PC-3 (cell line): ENCODE measurements at regions not wholly inside any gene's neighbourhood (a gene's known extent, or its start where the extent isn't known, plus 50 kb on each side); places are given as distances from the start of the nearest gene placed in this dataset.

Experiments used
- ATAC-seq: fragments of 200-7000 bp; cut with Tn5 transposase; 2 replicates; pipeline ENCODE4 v1.9.1; 2020; ENCODE audit warnings: mild to moderate bottlenecking, moderate library complexity
- BruUV-seq: library from RNA; stranded (reverse); fragments of 400-500 nt; replicated peaks from 2 replicates; lab custom pipeline; 2021; lab: Mats Ljungman, UMichigan
- CTCF ChIA-PET: fragments of 300-600 bp; sonication (Branson Sonifier 250); formaldehyde crosslinking; loops from one replicate; lab custom pipeline; 2022; ENCODE audit warnings: antibody characterized with exemption; lab: Charles Lee
- POLR2A ChIA-PET: fragments of 300-600 bp; sonication (Branson Sonifier 250); formaldehyde crosslinking; loops from one replicate; lab custom pipeline; 2022; ENCODE audit warnings: antibody characterized with exemption; ENCODE audit not compliant: unreplicated experiment; lab: Charles Lee
- DNase-seq: peaks from one replicate; pipeline ENCODE4 v3.0.0-alpha.2; 2015
- H2AFZ ChIP-seq: fragments of 300-600 bp; sonication (generic); 2 replicates; pipeline ENCODE4 v1.6.0; 2016; ENCODE audit warnings: antibody characterized with exemption, low read length
- H3F3A ChIP-seq: fragments of 300-600 bp; sonication (generic); one replicate; pipeline ENCODE4 v1.6.0; 2017; ENCODE audit warnings: antibody characterized with exemption, low read length, control low read depth, mild to moderate bottlenecking; ENCODE audit not compliant: unreplicated experiment
- H3K27ac ChIP-seq: fragments of 300-600 bp; sonication (generic); 2 replicates; pipeline ENCODE4 v1.5.1; 2016; ENCODE audit warnings: mild to moderate bottlenecking, low read length
- H3K27me3 ChIP-seq: fragments of 300-600 bp; sonication (generic); 2 replicates; pipeline ENCODE4 v1.6.1; 2016; ENCODE audit warnings: low read length, mixed read lengths
- H3K36me3 ChIP-seq: fragments of 300-600 bp; sonication (generic); 2 replicates; pipeline ENCODE4 v1.6.1; 2016; ENCODE audit warnings: low read depth, mixed run types, low read length, mixed read lengths
- H3K4me1 ChIP-seq: fragments of 300-600 bp; sonication (generic); 2 replicates; pipeline ENCODE4 v1.5.1; 2016; ENCODE audit warnings: low read length; ENCODE audit not compliant: insufficient read depth
- H3K4me2 ChIP-seq: fragments of 300-600 bp; sonication (generic); 2 replicates; pipeline ENCODE4 v1.6.0; 2016; ENCODE audit warnings: low read length
- H3K4me3 ChIP-seq: fragments of 300-600 bp; sonication (generic); 2 replicates; pipeline ENCODE4 v1.5.1; 2016; ENCODE audit warnings: mild to moderate bottlenecking, low read length, mixed read lengths
- H3K79me2 ChIP-seq: fragments of 300-600 bp; sonication (generic); 2 replicates; pipeline ENCODE4 v1.6.1; 2017; ENCODE audit warnings: low read length, mixed read lengths
- H3K9ac ChIP-seq: fragments of 300-600 bp; sonication (generic); 2 replicates; pipeline ENCODE4 v1.6.0; 2016; ENCODE audit warnings: mild to moderate bottlenecking, low read length
- H3K9me2 ChIP-seq: fragments of 300-600 bp; sonication (generic); replicated peaks from 2 replicates; pipeline ENCODE4 v1.6.1; 2016; ENCODE audit warnings: mixed run types, low read length, mixed read lengths
- H3K9me3 ChIP-seq: fragments of 300-600 bp; sonication (generic); 2 replicates; pipeline ENCODE4 v1.6.1; 2016; ENCODE audit warnings: low read length, mixed read lengths
- H4K20me1 ChIP-seq: fragments of 300-600 bp; sonication (generic); 2 replicates; pipeline ENCODE4 v1.6.1; 2016; ENCODE audit warnings: low read length, mixed read lengths
- CTCF ChIP-seq: fragments of 300-600 bp; sonication (generic); conservative IDR thresholded peaks from 2 replicates; pipeline ENCODE4 v1.5.1; 2017; ENCODE audit warnings: antibody characterized with exemption, low read depth, mild to moderate bottlenecking, low read length
- EZH2 ChIP-seq: fragments of 300-600 bp; sonication (generic); IDR thresholded peaks from one replicate; pipeline ENCODE4 v1.6.1; 2017; ENCODE audit warnings: antibody characterized with exemption, mild to moderate bottlenecking, low read length; ENCODE audit not compliant: unreplicated experiment
- EZH2phosphoT487 ChIP-seq: fragments of 300-600 bp; sonication (generic); IDR thresholded peaks from 2 replicates; pipeline ENCODE4 v1.6.1; 2018; ENCODE audit warnings: mild to moderate bottlenecking, antibody characterized with exemption, low read length, borderline replicate concordance
- intact Hi-C: fragments of 100-400 bp; cut with micrococcal nuclease; formaldehyde crosslinking; loops from 2 replicates; pipeline ENCODE4 v1.9.0; 2023

- no peaks in the 10 kb centered on the region for H3F3A ChIP-seq
- DNase-seq (peak; percentile 51), ATAC-seq (peak; percentile 70)
- no peaks in the 10 kb centered on the region for H3K79me2 ChIP-seq
- H3K27me3 ChIP-seq = no peaks in the 10 kb centered on the region
- H3K27ac ChIP-seq = peak overlapping the region; percentile 58
- intact Hi-C loops = no loop called here
- no TSS peak for BruUV-seq
- TF ChIP-seq CTCF = no peak
- TF ChIP-seq EZH2 = no peak
- TF ChIP-seq EZH2phosphoT487 = no peak
- H3K9me2 ChIP-seq = no peaks in the 10 kb centered on the region
- POLR2A ChIA-PET = no interaction called here
- H3K9ac ChIP-seq = no peak overlapping the region
- H3K4me1 ChIP-seq = peaks cover 19% of the 10 kb centered on the region
- H3K36me3 ChIP-seq = no peaks in the 10 kb centered on the region
- CTCF ChIA-PET = no interaction called here
- peak overlapping the region; percentile 51 for H2AFZ ChIP-seq
- no peaks in the 10 kb centered on the region for H4K20me1 ChIP-seq
- H3K4me2 ChIP-seq = peak overlapping the region; percentile 62
- H3K4me3 ChIP-seq = no peak overlapping the region
- no peaks in the 10 kb centered on the region for H3K9me3 ChIP-seq
These were observed 87.3 kb upstream of the AKIRIN2 start for GRCh38 chr6:87789198-87789899.

- H2AFZ ChIP-seq = no peak overlapping the region
- TF ChIP-seq EZH2phosphoT487 (no peak), CTCF (no peak), EZH2 (no peak)
- H3K4me1 ChIP-seq = peaks cover 19% of the 10 kb centered on the region
- H3K27ac ChIP-seq = no peak overlapping the region
- intact Hi-C loops = no loop called here
- no TSS peak for BruUV-seq
- H3K9ac ChIP-seq = no peak overlapping the region
- H3K9me3 ChIP-seq = no peaks in the 10 kb centered on the region
- no peak for ATAC-seq
- ChIA-PET POLR2A (no interaction called here), CTCF (no interaction called here)
- H3F3A ChIP-seq = no peaks in the 10 kb centered on the region
- no peak overlapping the region for H3K4me3 ChIP-seq
- H3K4me2 ChIP-seq = no peak overlapping the region
- no peaks in the 10 kb centered on the region for H3K79me2 ChIP-seq
- no peaks in the 10 kb centered on the region for H3K9me2 ChIP-seq
- no peaks in the 10 kb centered on the region for H4K20me1 ChIP-seq
- peak; percentile 16 for DNase-seq
- no peaks in the 10 kb centered on the region for H3K36me3 ChIP-seq
- H3K27me3 ChIP-seq = no peaks in the 10 kb centered on the region
These were observed 86.1 kb upstream of the AKIRIN2 start for GRCh38 chr6:87788141-87788540.

GRCh38 chr6:87785229-87785862 lies 83.3 kb upstream of the AKIRIN2 start:
- no peak overlapping the region for H3K4me3 ChIP-seq
- no peaks in the 10 kb centered on the region for H3K36me3 ChIP-seq
- intact Hi-C loops = no loop called here
- H3K9me2 ChIP-seq = no peaks in the 10 kb centered on the region
- TF ChIP-seq EZH2 (no peak), EZH2phosphoT487 (no peak), CTCF (no peak)
- CTCF ChIA-PET = no interaction called here
- DNase-seq (no peak), ATAC-seq (no peak)
- no peaks in the 10 kb centered on the region for H3F3A ChIP-seq
- H3K9me3 ChIP-seq = no peaks in the 10 kb centered on the region
- H2AFZ ChIP-seq = no peak overlapping the region
- BruUV-seq = no TSS peak
- H3K27ac ChIP-seq = no peak overlapping the region
- H3K4me2 ChIP-seq = no peak overlapping the region
- no peaks in the 10 kb centered on the region for H3K27me3 ChIP-seq
- no peaks in the 10 kb centered on the region for H4K20me1 ChIP-seq
- no peaks in the 10 kb centered on the region for H3K79me2 ChIP-seq
- no peak overlapping the region for H3K9ac ChIP-seq
- peaks cover 19% of the 10 kb centered on the region for H3K4me1 ChIP-seq
- POLR2A ChIA-PET = no interaction called here
